GM21576 (cell line): ENCODE measurements at regions not wholly inside any gene's neighbourhood (a gene's known extent, or its start where the extent isn't known, plus 50 kb on each side); places are given as distances from the start of the nearest gene placed in this dataset.
A peak's percentile ranks its signal among the peaks of the same experiment; 100 is the strongest.
"Not testable (repeated sequence)": the region's sequence is repeated elsewhere in the genome, so short reads cannot be mapped to it uniquely, and the experiment has no call there.

ENCODE experiments used
- ATAC-seq: cut with Tn5 transposase; IDR thresholded peaks from one replicate; pipeline ENCODE4 v1.9.1; 2021; ENCODE audit warnings: mild to moderate bottlenecking, moderate library complexity; ENCODE audit not compliant: unreplicated experiment

GRCh38 chr3:30457726-30458125, 148.7 kb upstream of the TGFBR2 start:
- ATAC-seq = no peak

GRCh38 chr3:30458376-30459171, 147.8 kb upstream of the TGFBR2 start:
- ATAC-seq = no peak

GRCh38 chr3:30461311-30461710, 145.1 kb upstream of the TGFBR2 start:
- no peak for ATAC-seq

GRCh38 chr3:30462721-30463470, 143.5 kb upstream of the TGFBR2 start:
- ATAC-seq = no peak

- no peak for ATAC-seq
Observed at GRCh38 chr3:30464381-30464780, 142.0 kb upstream of the TGFBR2 start.

GRCh38 chr3:30465454-30465853, 140.9 kb upstream of the TGFBR2 start:
- no peak for ATAC-seq

GRCh38 chr3:30467596-30468238, 138.7 kb upstream of the TGFBR2 start:
- no peak for ATAC-seq

GRCh38 chr3:30469133-30469532, 137.3 kb upstream of the TGFBR2 start:
- ATAC-seq = no peak

GRCh38 chr3:30470496-30470895, 135.9 kb upstream of the TGFBR2 start:
- no peak for ATAC-seq

- ATAC-seq = no peak
Observed at GRCh38 chr3:30471066-30471465, 135.3 kb upstream of the TGFBR2 start.

GRCh38 chr3:30471796-30472489, 134.5 kb upstream of the TGFBR2 start:
- ATAC-seq = no peak

GRCh38 chr3:30473374-30474051, 132.9 kb upstream of the TGFBR2 start:
- no peak for ATAC-seq

GRCh38 chr3:30474371-30474770, 132.0 kb upstream of the TGFBR2 start:
- no peak for ATAC-seq

GRCh38 chr3:30475038-30475808, 131.2 kb upstream of the TGFBR2 start:
- peak; percentile 92 for ATAC-seq

- ATAC-seq = no peak
Observed at GRCh38 chr3:30475809-30476178, 130.6 kb upstream of the TGFBR2 start.

- no peak for ATAC-seq
Observed at GRCh38 chr3:30476368-30477084, 129.9 kb upstream of the TGFBR2 start.

- ATAC-seq = no peak
Observed at GRCh38 chr3:30477149-30477921, 129.1 kb upstream of the TGFBR2 start.

- ATAC-seq = not testable (repeated sequence)
Observed at GRCh38 chr3:30479737-30480136, 126.7 kb upstream of the TGFBR2 start.
